HepG2 (cell line): ENCODE measurements at regions not wholly inside any gene's neighbourhood (a gene's known extent, or its start where the extent isn't known, plus 50 kb on each side); places are given as distances from the start of the nearest gene placed in this dataset.

ENCODE experiments used
- ADNP ChIP-seq: sonication (generic); formaldehyde crosslinking; IDR thresholded peaks from 2 replicates; pipeline ENCODE4 v1.4.0; 2020; ENCODE audit warnings: missing genetic modification reagents
- CEBPG ChIP-seq: IDR thresholded peaks from 2 replicates; pipeline ENCODE4 v1.6.1; 2016
- CSRNP1 ChIP-seq: sonication (generic); formaldehyde crosslinking; IDR thresholded peaks from 2 replicates; pipeline ENCODE4 v1.8.1; 2023; ENCODE audit warnings: mild to moderate bottlenecking, missing genetic modification reagents
- HOMEZ ChIP-seq: IDR thresholded peaks from 2 replicates; pipeline ENCODE4 v1.6.1; 2016; ENCODE audit warnings: low read depth
- KDM4B ChIP-seq: sonication (generic); formaldehyde crosslinking; IDR thresholded peaks from 2 replicates; pipeline ENCODE4 v1.4.0; 2020; ENCODE audit warnings: missing genetic modification reagents
- MLX ChIP-seq: IDR thresholded peaks from 2 replicates; pipeline ENCODE4 v1.6.1; 2016
- NFAT5 ChIP-seq: sonication (generic); formaldehyde crosslinking; IDR thresholded peaks from 2 replicates; pipeline ENCODE4 v1.4.0; 2020; ENCODE audit warnings: missing genetic modification reagents
- TCF7L2 ChIP-seq: IDR thresholded peaks from 2 replicates; pipeline ENCODE4 v1.6.1; 2011; ENCODE audit warnings: mild to moderate bottlenecking, low read depth, low read length, moderate library complexity
- ZBTB25 ChIP-seq: IDR thresholded peaks from 2 replicates; pipeline ENCODE4 v1.6.1; 2018; ENCODE audit warnings: missing genetic modification reagents
- ZFP90 ChIP-seq: sonication (generic); formaldehyde crosslinking; IDR thresholded peaks from 2 replicates; pipeline ENCODE4 v1.8.0; 2022; ENCODE audit warnings: missing genetic modification reagents, mild to moderate bottlenecking, inconsistent platforms, borderline replicate concordance

- TF ChIP-seq MLX: no peak
- no peak for TF ChIP-seq KDM4B (CRISPR knock-in tag)
- no peak for TF ChIP-seq CEBPG
- TF ChIP-seq TCF7L2: no peak
- no peak for TF ChIP-seq ZFP90
- no peak for TF ChIP-seq HOMEZ (CRISPR knock-in tag)
- TF ChIP-seq ADNP (CRISPR knock-in tag): no peak
- no peak for TF ChIP-seq CSRNP1 (CRISPR knock-in tag)
- no peak for TF ChIP-seq ZBTB25 (CRISPR knock-in tag)
- TF ChIP-seq NFAT5: no peak
- TF ChIP-seq, all 625 proteins: peak for 0
These were observed 80.8 kb downstream of the MDH1 start (continued) for GRCh38 chr2:63669596-63669995.
